Renal cortex interstitium (tissue), 11 donors: ENCODE measurements at regions not wholly inside any gene's neighbourhood (a gene's known extent, or its start where the extent isn't known, plus 50 kb on each side); places are given as distances from the start of the nearest gene placed in this dataset.

Source experiments
- DNase-seq, 11 donors: peaks; one replicate each; pipeline ENCODE4 v3.0.0-alpha.2; 2013; ENCODE audit warnings: low read depth in 9 of 11, low spot score in 4 of 11; ENCODE audit errors: extremely low read depth in 1 of 11

GRCh38 chr3:19735111-19735510, 198.9 kb downstream of the EFHB start:
- no peak for DNase-seq

GRCh38 chr3:19734453-19734852, 199.6 kb downstream of the EFHB start:
- no peak for DNase-seq

GRCh38 chr3:19725000-19725399, 209.0 kb downstream of the EFHB start:
- DNase-seq: no peak

GRCh38 chr3:19717736-19718135, 216.3 kb downstream of the EFHB start:
- DNase-seq: no peak

GRCh38 chr3:19711160-19711782, 222.7 kb downstream of the EFHB start:
- DNase-seq: no peak

GRCh38 chr3:19702416-19703078, 231.5 kb downstream of the EFHB start:
- no peak for DNase-seq

- no peak for DNase-seq
Observed at GRCh38 chr3:19688767-19689166, 245.2 kb downstream of the EFHB start.

GRCh38 chr3:19668163-19668562, 265.9 kb downstream of the EFHB start:
- no peak for DNase-seq

- DNase-seq: no peak
Observed at GRCh38 chr3:19662486-19662885, 271.5 kb downstream of the EFHB start.

- no peak for DNase-seq
Observed at GRCh38 chr3:19652336-19652735, 281.7 kb downstream of the EFHB start.

GRCh38 chr3:19645093-19645492, 288.9 kb downstream of the EFHB start:
- no peak for DNase-seq

- no peak for DNase-seq
Observed at GRCh38 chr3:19644405-19644804, 289.6 kb downstream of the EFHB start.

- DNase-seq: no peak
Observed at GRCh38 chr3:19641408-19641807, 292.6 kb downstream of the EFHB start.

- no peak for DNase-seq
Observed at GRCh38 chr3:19632099-19633074, 301.6 kb downstream of the EFHB start.

GRCh38 chr3:19598870-19599269, 335.1 kb downstream of the EFHB start:
- DNase-seq: no peak

- DNase-seq: no peak
Observed at GRCh38 chr3:19596408-19596807, 337.6 kb downstream of the EFHB start.

- no peak for DNase-seq
Observed at GRCh38 chr3:19595884-19596283, 338.1 kb downstream of the EFHB start.
